Fibroblast of lung (primary cell): ENCODE measurements at regions not wholly inside any gene's neighbourhood (a gene's known extent, or its start where the extent isn't known, plus 50 kb on each side); places are given as distances from the start of the nearest gene placed in this dataset.

Experiments used
- DNase-seq, 2 donors: peaks; one replicate each; pipeline versions ENCODE4 v3.0.0 to v3.0.0-alpha.2; 2010; ENCODE audit warnings: low read depth in 2 of 2
- H2AFZ ChIP-seq: 2 replicates; pipeline ENCODE4 v1.5.1; 2012; ENCODE audit warnings: low read length, control low read depth, inconsistent platforms
- H3K27ac ChIP-seq: 2 replicates; pipeline ENCODE4 v1.5.1; 2011; ENCODE audit warnings: low read length, control low read depth; ENCODE audit not compliant: insufficient read depth
- H3K27me3 ChIP-seq: 2 replicates; pipeline ENCODE4 v1.5.1; 2011; ENCODE audit warnings: mild to moderate bottlenecking, low read length; ENCODE audit not compliant: control insufficient read depth, insufficient read depth
- H3K36me3 ChIP-seq: 2 replicates; pipeline ENCODE4 v1.5.1; 2011; ENCODE audit warnings: low read length; ENCODE audit not compliant: control insufficient read depth, insufficient read depth
- H3K4me1 ChIP-seq: 2 replicates; pipeline ENCODE4 v1.5.1; 2011; ENCODE audit warnings: low read length; ENCODE audit not compliant: control insufficient read depth, insufficient read depth; ENCODE audit errors: extremely low read depth
- H3K4me2 ChIP-seq: 2 replicates; pipeline ENCODE4 v1.5.1; 2011; ENCODE audit warnings: low read length, control low read depth; ENCODE audit not compliant: insufficient read depth; ENCODE audit errors: extremely low read depth
- H3K4me3 ChIP-seq, 4 experiments: fragments of 200-600 bp in 1 of 4; sonication (generic) in 1 of 4; replicated peaks in 1 of 4; 2 replicates each; pipeline ENCODE4 v1.5.1; 2011 to 2016; ENCODE audit warnings: low read length in 4 of 4, low read depth in 3 of 4, mild to moderate bottlenecking in 3 of 4, control low read depth in 2 of 4, inconsistent platforms in 1 of 4, mixed read lengths in 1 of 4; ENCODE audit not compliant: insufficient read depth in 1 of 4; ENCODE audit errors: control extremely low read depth in 1 of 4
- H3K79me2 ChIP-seq: 2 replicates; pipeline ENCODE4 v1.5.1; 2012; ENCODE audit warnings: mild to moderate bottlenecking, low read length, inconsistent platforms; ENCODE audit not compliant: control insufficient read depth, insufficient read depth
- H3K9ac ChIP-seq: 2 replicates; pipeline ENCODE4 v1.5.1; 2011; ENCODE audit warnings: mild to moderate bottlenecking, low read length, control low read depth; ENCODE audit not compliant: insufficient read depth
- H3K9me3 ChIP-seq: 2 replicates; pipeline ENCODE4 v1.5.1; 2012; ENCODE audit warnings: low read depth, low read length; ENCODE audit not compliant: control insufficient read depth, insufficient read depth
- H4K20me1 ChIP-seq: 2 replicates; pipeline ENCODE4 v1.5.1; 2011; ENCODE audit warnings: low read length; ENCODE audit not compliant: control insufficient read depth, insufficient read depth; ENCODE audit errors: extremely low read depth
- CTCF ChIP-seq, 2 donors: IDR thresholded peaks in 1 of 2; conservative IDR thresholded peaks in 1 of 2; 1 replicate in 1 of 2; 2 replicates in 1 of 2; pipeline ENCODE4 v1.5.1; 2011 to 2012; ENCODE audit warnings: low read length in 2 of 2, control low read depth in 1 of 2, inconsistent platforms in 1 of 2, low read depth in 1 of 2, mild to moderate bottlenecking in 1 of 2
- EZH2 ChIP-seq: IDR thresholded peaks from 2 replicates; pipeline ENCODE4 v1.5.1; 2012; ENCODE audit warnings: low read length, control low read depth, mild to moderate bottlenecking; ENCODE audit errors: missing control alignments

DNA sequence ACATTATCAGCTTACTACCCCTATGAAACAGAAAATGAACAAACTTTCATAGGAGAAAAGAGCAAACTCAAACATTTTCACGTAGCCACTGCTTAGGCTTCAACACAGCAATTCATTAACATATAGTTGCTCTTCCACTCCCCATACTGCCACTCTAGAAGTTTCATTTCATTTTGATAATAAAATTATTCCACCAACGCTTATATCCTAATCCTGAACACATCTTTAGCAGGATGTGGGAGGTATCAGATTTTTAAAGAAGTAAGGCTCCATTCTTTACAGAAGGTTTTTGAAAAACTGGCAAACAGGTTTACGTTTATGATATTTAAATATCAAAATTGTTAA, 77.5 kb upstream of the ANK3 start:
- H3K9me3 ChIP-seq, result no peaks in the 10 kb centered on the region
- H4K20me1 ChIP-seq, result no peaks in the 10 kb centered on the region
- no peaks in the 10 kb centered on the region for H3K79me2 ChIP-seq
- TF ChIP-seq CTCF (conservative IDR thresholded peaks at IDR 0.05 in 1 of 2, IDR thresholded peaks at IDR 0.05 in 1 of 2; ENCODE audit: low read depth in 1 of 2, low read length in 2 of 2) (no peak), EZH2 (no peak)
- DNase-seq, result no peak
- peak overlapping the region in 1 of 4 experiments; percentile 27 for H3K4me3 ChIP-seq
- H3K36me3 ChIP-seq, result no peaks in the 10 kb centered on the region
- H3K27ac ChIP-seq, result no peak overlapping the region
- H3K27me3 ChIP-seq, result no peaks in the 10 kb centered on the region
- no peak overlapping the region for H3K9ac ChIP-seq
- H3K4me2 ChIP-seq, result peak overlapping the region; percentile 32
- H2AFZ ChIP-seq, result peak overlapping the region; percentile 22
- no peaks in the 10 kb centered on the region for H3K4me1 ChIP-seq

- Histone ChIP-seq H3K4me2 (peak overlapping the region; percentile 32), H3K27me3 (no peaks in the 10 kb centered on the region), H3K27ac (no peak overlapping the region), H3K9ac (no peak overlapping the region), H2AFZ (no peak overlapping the region), H3K4me3 (peak overlapping the region in 1 of 4 experiments; percentile 27), H3K79me2 (no peaks in the 10 kb centered on the region), H4K20me1 (no peaks in the 10 kb centered on the region), H3K9me3 (no peaks in the 10 kb centered on the region), H3K36me3 (no peaks in the 10 kb centered on the region), H3K4me1 (no peaks in the 10 kb centered on the region)
- TF ChIP-seq CTCF (conservative IDR thresholded peaks at IDR 0.05 in 1 of 2, IDR thresholded peaks at IDR 0.05 in 1 of 2; ENCODE audit: low read depth in 1 of 2, low read length in 2 of 2), result peak in 1 of 2 donors; percentile 18
- no peak for TF ChIP-seq EZH2
- DNase-seq, result peak; percentile 37 to 57
Measured at GRCh38 chr10:60466267-60467201, 76.9 kb upstream of the ANK3 start.

- no peak overlapping the region for H3K4me2 ChIP-seq
- DNase-seq, result peak; percentile 25 to 56
- no peak for TF ChIP-seq CTCF (conservative IDR thresholded peaks at IDR 0.05 in 1 of 2, IDR thresholded peaks at IDR 0.05 in 1 of 2; ENCODE audit: low read depth in 1 of 2, low read length in 2 of 2)
- no peak for TF ChIP-seq EZH2
Measured at GRCh38 chr10:60465801-60466200, 76.1 kb upstream of the ANK3 start.

More at GRCh38 chr10:60465801-60466200, 76.1 kb upstream of the ANK3 start:
- Histone ChIP-seq H3K36me3 (no peaks in the 10 kb centered on the region), H3K4me1 (no peaks in the 10 kb centered on the region), H2AFZ (no peak overlapping the region), H3K27ac (no peak overlapping the region), H3K9ac (no peak overlapping the region), H3K9me3 (no peaks in the 10 kb centered on the region), H4K20me1 (no peaks in the 10 kb centered on the region), H3K4me3 (no peak overlapping the region), H3K79me2 (no peaks in the 10 kb centered on the region), H3K27me3 (no peaks in the 10 kb centered on the region)
